H9 (cell line): ENCODE measurements at regions not wholly inside any gene's neighbourhood (a gene's known extent, or its start where the extent isn't known, plus 50 kb on each side); places are given as distances from the start of the nearest gene placed in this dataset.

ENCODE experiments used
- DNase-seq: peaks from one replicate; pipeline ENCODE4 v3.0.0-alpha.2; 2017
- H2AFZ ChIP-seq: one replicate; pipeline ENCODE4 v1.6.1; 2013; ENCODE audit warnings: mild to moderate bottlenecking, low read length, control low read depth, moderate library complexity
- H2AK5ac ChIP-seq: 2 replicates; pipeline ENCODE4 v1.6.1; 2013; ENCODE audit warnings: low read length, control low read depth, mixed read lengths; ENCODE audit not compliant: insufficient read length
- H2BK120ac ChIP-seq: one replicate; pipeline ENCODE4 v1.6.1; 2013; ENCODE audit warnings: low read depth, mild to moderate bottlenecking, low read length, control low read depth, inconsistent platforms; ENCODE audit not compliant: poor library complexity, severe bottlenecking
- H2BK12ac ChIP-seq: 2 replicates; pipeline ENCODE4 v1.6.1; 2013; ENCODE audit warnings: low read length, control low read depth, mixed read lengths, low read depth; ENCODE audit not compliant: insufficient read length
- H2BK15ac ChIP-seq: 2 replicates; pipeline ENCODE4 v1.6.1; 2013; ENCODE audit warnings: low read depth, low read length, control low read depth
- H2BK20ac ChIP-seq: one replicate; pipeline ENCODE4 v1.6.1; 2013; ENCODE audit warnings: low read depth, mild to moderate bottlenecking, low read length, control low read depth, inconsistent platforms; ENCODE audit not compliant: poor library complexity, severe bottlenecking
- H2BK5ac ChIP-seq: 2 replicates; pipeline ENCODE4 v1.6.1; 2013; ENCODE audit warnings: low read length, control low read depth, mixed read lengths; ENCODE audit not compliant: insufficient read length
- H3K14ac ChIP-seq: 2 replicates; pipeline ENCODE4 v1.6.1; 2013; ENCODE audit warnings: low read length, control low read depth; ENCODE audit not compliant: insufficient read depth
- H3K18ac ChIP-seq: 2 replicates; pipeline ENCODE4 v1.6.1; 2013; ENCODE audit warnings: low read depth, mild to moderate bottlenecking, mixed read lengths, low read length, control low read depth; ENCODE audit not compliant: insufficient read length
- H3K23ac ChIP-seq: 2 replicates; pipeline ENCODE4 v1.6.1; 2013; ENCODE audit warnings: low read length, control low read depth, mixed read lengths, low read depth; ENCODE audit not compliant: insufficient read length
- H3K23me2 ChIP-seq: 2 replicates; pipeline ENCODE4 v1.6.1; 2013; ENCODE audit warnings: low read depth, mild to moderate bottlenecking, mixed read lengths, low read length, control low read depth; ENCODE audit not compliant: insufficient read length, poor library complexity, severe bottlenecking
- H3K27ac ChIP-seq: 2 replicates; pipeline ENCODE4 v1.5.1; 2013; ENCODE audit warnings: low read length, control low read depth, mixed read lengths, low read depth; ENCODE audit not compliant: insufficient read length
- H3K27me3 ChIP-seq: 2 replicates; pipeline ENCODE4 v1.6.1; 2013; ENCODE audit warnings: low read length, control low read depth, inconsistent platforms; ENCODE audit not compliant: insufficient read depth
- H3K4ac ChIP-seq: 2 replicates; pipeline ENCODE4 v1.6.1; 2013; ENCODE audit warnings: low read depth, mild to moderate bottlenecking, control low read depth, inconsistent platforms, low read length, moderate library complexity
- H3K4me1 ChIP-seq: 2 replicates; pipeline ENCODE4 v1.6.1; 2013; ENCODE audit warnings: low read length, control low read depth, inconsistent platforms; ENCODE audit not compliant: insufficient read depth
- H3K4me2 ChIP-seq: 2 replicates; pipeline ENCODE4 v1.6.1; 2013; ENCODE audit warnings: low read length, control low read depth, mixed read lengths; ENCODE audit not compliant: insufficient read length, insufficient read depth
- H3K56ac ChIP-seq: 2 replicates; pipeline ENCODE4 v1.6.1; 2013; ENCODE audit warnings: low read depth, mild to moderate bottlenecking, mixed read lengths, low read length, control low read depth; ENCODE audit not compliant: insufficient read length
- H3K79me1 ChIP-seq: 2 replicates; pipeline ENCODE4 v1.6.1; 2013; ENCODE audit warnings: low read depth, mild to moderate bottlenecking, moderate library complexity, low read length, control low read depth, inconsistent platforms; ENCODE audit not compliant: insufficient read depth, poor library complexity, severe bottlenecking
- H3K79me2 ChIP-seq: 2 replicates; pipeline ENCODE4 v1.6.1; 2013; ENCODE audit warnings: low read length, control low read depth, inconsistent platforms; ENCODE audit not compliant: insufficient read depth
- H3K9ac ChIP-seq: 2 replicates; pipeline ENCODE4 v1.6.1; 2013; ENCODE audit warnings: low read length, control low read depth, mixed read lengths; ENCODE audit not compliant: insufficient read length; ENCODE audit errors: extremely low read depth
- H3K9me3 ChIP-seq: one replicate; pipeline ENCODE4 v1.6.1; 2013; ENCODE audit warnings: low read depth, low read length, inconsistent platforms; ENCODE audit not compliant: control insufficient read depth
- H3T11ph ChIP-seq: one replicate; pipeline ENCODE4 v1.6.1; 2013; ENCODE audit warnings: mild to moderate bottlenecking, low read length, control low read depth, inconsistent platforms
- H4K20me1 ChIP-seq: one replicate; pipeline ENCODE4 v1.6.1; 2013; ENCODE audit not compliant: control insufficient read depth, insufficient read length, insufficient read depth
- H4K5ac ChIP-seq: 2 replicates; pipeline ENCODE4 v1.6.1; 2013; ENCODE audit warnings: low read depth, mild to moderate bottlenecking, mixed read lengths, low read length, control low read depth; ENCODE audit not compliant: insufficient read length
- H4K8ac ChIP-seq: replicated peaks from 2 replicates; pipeline ENCODE4 v1.6.1; 2013; ENCODE audit warnings: low read length, control low read depth, mixed read lengths, low read depth; ENCODE audit not compliant: insufficient read length
- H4K91ac ChIP-seq: 2 replicates; pipeline ENCODE4 v1.6.1; 2013; ENCODE audit warnings: low read depth, mild to moderate bottlenecking, moderate library complexity, mixed read lengths, low read length, control low read depth; ENCODE audit not compliant: insufficient read length
- H3K27ac Mint-ChIP-seq, 3 experiments: 2 replicates in 2 of 3; 3 replicates in 1 of 3; pipeline ENCODE4 v1.8.0; 2020 to 2021; ENCODE audit warnings: mixed read lengths in 3 of 3, mild to moderate bottlenecking in 1 of 3, moderate library complexity in 1 of 3
- H3K27me3 Mint-ChIP-seq: 2 replicates; pipeline ENCODE4 v1.8.0; 2021; ENCODE audit warnings: low read depth, mild to moderate bottlenecking, moderate library complexity, mixed read lengths
- H3K36me3 Mint-ChIP-seq, 3 experiments: 2 replicates in 2 of 3; 3 replicates in 1 of 3; pipeline ENCODE4 v1.8.0; 2020 to 2021; ENCODE audit warnings: low read depth in 3 of 3, mixed read lengths in 3 of 3; ENCODE audit not compliant: insufficient read depth in 1 of 3
- H3K4me1 Mint-ChIP-seq, 2 experiments: 2 replicates each; pipeline ENCODE4 v1.8.0; 2020; ENCODE audit warnings: mixed read lengths in 2 of 2
- H3K4me3 Mint-ChIP-seq, 2 experiments: 2 replicates in 1 of 2; 3 replicates in 1 of 2; pipeline ENCODE4 v1.8.0; 2020 to 2021; ENCODE audit warnings: mild to moderate bottlenecking in 2 of 2, mixed read lengths in 2 of 2, moderate library complexity in 1 of 2
- H3K9me3 Mint-ChIP-seq, 2 experiments: 2 replicates in 1 of 2; 3 replicates in 1 of 2; pipeline ENCODE4 v1.8.0; 2020; ENCODE audit warnings: mild to moderate bottlenecking in 2 of 2, mixed read lengths in 2 of 2, moderate library complexity in 1 of 2
- WGBS: extraction: QIAGEN DNeasy Blood & Tissue Kit; methylation state at CpG from one replicate; pipeline ENCODE4 v1.1.7; 2013; ENCODE audit warnings: missing lambda C conversion rate, low lambda C conversion rate, mixed read lengths; ENCODE audit not compliant: insufficient read length; ENCODE audit errors: extremely low coverage; 5-methylcytosine and 5-hydroxymethylcytosine counted together
- TF ChIP-seq, protein P1 (sequence below): fragments of 200-600 bp; sonication (generic); conservative IDR thresholded peaks from 3 replicates; pipeline ENCODE4 v1.8.0; 2021; ENCODE audit warnings: antibody characterized with exemption, mild to moderate bottlenecking

DNA sequence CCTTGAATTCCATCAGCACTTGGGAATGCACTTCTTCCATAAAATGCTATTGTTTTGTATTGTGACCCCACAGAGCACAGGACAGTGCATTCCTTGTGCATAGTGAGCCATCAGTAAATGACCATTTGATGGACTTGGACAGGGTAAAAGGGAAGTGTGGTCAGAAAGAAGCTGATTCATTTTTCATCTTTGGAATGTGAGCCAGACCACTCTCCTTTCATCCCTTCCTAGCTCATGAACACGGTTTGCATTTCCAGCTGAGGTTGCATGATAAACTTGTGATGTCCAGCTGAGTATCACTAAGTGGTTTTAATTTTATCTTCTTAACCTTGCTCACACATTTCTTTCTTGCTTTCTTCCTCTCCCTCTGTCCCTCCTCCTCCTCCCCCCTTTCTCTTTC, 101.3 kb downstream of the NUDT12 start:
- H3K27ac Mint-ChIP-seq, result no peak overlapping the region
- WGBS, result no CpG with 5 or more reads among the region's 1 CpG

More for the DNA sequence above, 101.3 kb downstream of the NUDT12 start:
- H3K27ac ChIP-seq, result no peak overlapping the region
- H3K9me3 ChIP-seq, result no peaks in the 10 kb centered on the region
- no peak overlapping the region for H4K5ac ChIP-seq
- no peak overlapping the region for H2BK12ac ChIP-seq
- no peaks in the 10 kb centered on the region for H3K79me2 ChIP-seq
- TF ChIP-seq, protein P1, sequence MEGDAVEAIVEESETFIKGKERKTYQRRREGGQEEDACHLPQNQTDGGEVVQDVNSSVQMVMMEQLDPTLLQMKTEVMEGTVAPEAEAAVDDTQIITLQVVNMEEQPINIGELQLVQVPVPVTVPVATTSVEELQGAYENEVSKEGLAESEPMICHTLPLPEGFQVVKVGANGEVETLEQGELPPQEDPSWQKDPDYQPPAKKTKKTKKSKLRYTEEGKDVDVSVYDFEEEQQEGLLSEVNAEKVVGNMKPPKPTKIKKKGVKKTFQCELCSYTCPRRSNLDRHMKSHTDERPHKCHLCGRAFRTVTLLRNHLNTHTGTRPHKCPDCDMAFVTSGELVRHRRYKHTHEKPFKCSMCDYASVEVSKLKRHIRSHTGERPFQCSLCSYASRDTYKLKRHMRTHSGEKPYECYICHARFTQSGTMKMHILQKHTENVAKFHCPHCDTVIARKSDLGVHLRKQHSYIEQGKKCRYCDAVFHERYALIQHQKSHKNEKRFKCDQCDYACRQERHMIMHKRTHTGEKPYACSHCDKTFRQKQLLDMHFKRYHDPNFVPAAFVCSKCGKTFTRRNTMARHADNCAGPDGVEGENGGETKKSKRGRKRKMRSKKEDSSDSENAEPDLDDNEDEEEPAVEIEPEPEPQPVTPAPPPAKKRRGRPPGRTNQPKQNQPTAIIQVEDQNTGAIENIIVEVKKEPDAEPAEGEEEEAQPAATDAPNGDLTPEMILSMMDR, result no peak
- no peak for DNase-seq
- no peak overlapping the region for H3K14ac ChIP-seq
- no peak overlapping the region for H2AK5ac ChIP-seq
- no peaks in the 10 kb centered on the region for H3K36me3 Mint-ChIP-seq
- no peak overlapping the region for H2AFZ ChIP-seq
- H2BK5ac ChIP-seq, result no peak overlapping the region
- H3K27me3 ChIP-seq, result no peaks in the 10 kb centered on the region
- H2BK120ac ChIP-seq, result no peak overlapping the region
- H3K4me2 ChIP-seq, result no peak overlapping the region
- H3K79me1 ChIP-seq, result no peaks in the 10 kb centered on the region
- no peak overlapping the region for H3K56ac ChIP-seq
- H2BK20ac ChIP-seq, result no peak overlapping the region
- no peaks in the 10 kb centered on the region for H3K23me2 ChIP-seq
- no peak overlapping the region for H3K23ac ChIP-seq
- H4K8ac ChIP-seq, result no peak overlapping the region
- H3K4me1 ChIP-seq, result no peaks in the 10 kb centered on the region
- H3K4me3 Mint-ChIP-seq, result no peak overlapping the region
- no peak overlapping the region for H3T11ph ChIP-seq
- no peak overlapping the region for H3K9ac ChIP-seq
- no peaks in the 10 kb centered on the region for H4K20me1 ChIP-seq
- no peak overlapping the region for H4K91ac ChIP-seq
- H3K27me3 Mint-ChIP-seq, result no peaks in the 10 kb centered on the region; the same call in 1 of the 2 replicates
- H2BK15ac ChIP-seq, result no peak overlapping the region
- no peak overlapping the region for H3K18ac ChIP-seq
- no peaks in the 10 kb centered on the region for H3K4me1 Mint-ChIP-seq
- no peaks in the 10 kb centered on the region for H3K9me3 Mint-ChIP-seq
- H3K4ac ChIP-seq, result no peak overlapping the region
